Activated T-cell treated with anti-CD3 and anti-CD28 coated beads, Interleukin-2, amount 50 U/mL, for 4 hours (primary cell): ENCODE measurements at regions not wholly inside any gene's neighbourhood (a gene's known extent, or its start where the extent isn't known, plus 50 kb on each side); places are given as distances from the start of the nearest gene placed in this dataset.

Experiments
- ATAC-seq, 2 donors: fragments of 200-7000 bp; cut with Tn5 transposase; one replicate each; pipeline ENCODE4 v1.10.0; 2021
- DNase-seq: peaks from one replicate; pipeline ENCODE4 v3.0.0-alpha.2; 2020
- H3K27me3 Mint-ChIP-seq: one replicate; pipeline ENCODE4 v1.8.0; 2021; ENCODE audit warnings: low read depth, mixed read lengths
- H3K36me3 Mint-ChIP-seq: one replicate; pipeline ENCODE4 v1.8.0; 2022; ENCODE audit warnings: mixed read lengths; ENCODE audit not compliant: insufficient read depth
- H3K4me1 Mint-ChIP-seq: one replicate; pipeline ENCODE4 v1.8.0; 2021; ENCODE audit warnings: low read depth, mixed read lengths
- H3K4me3 Mint-ChIP-seq: one replicate; pipeline ENCODE4 v1.8.0; 2021; ENCODE audit warnings: mild to moderate bottlenecking, moderate library complexity, mixed read lengths
- H3K9me3 Mint-ChIP-seq: one replicate; pipeline ENCODE4 v1.8.0; 2021; ENCODE audit warnings: mixed read lengths

DNA sequence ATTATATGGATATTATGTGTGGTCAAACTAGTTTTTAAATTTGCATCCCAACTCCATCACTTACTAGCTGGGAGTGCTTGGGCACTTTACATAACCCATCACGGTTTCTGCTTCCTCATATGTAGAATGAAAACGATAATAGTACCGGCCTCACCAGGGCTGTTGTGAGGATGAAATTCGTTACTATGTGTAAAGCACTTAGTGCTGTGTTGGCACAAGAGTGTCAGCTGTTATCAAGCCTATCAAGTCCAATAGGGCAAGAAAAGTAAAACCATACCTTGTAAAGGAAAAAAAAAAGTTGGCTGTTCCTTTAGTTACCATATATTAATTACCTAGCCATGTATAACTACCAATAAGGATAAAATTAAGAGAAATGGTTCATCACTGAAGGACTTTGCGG, 65.4 kb downstream of the TET3 start:
- no peaks in the 10 kb centered on the region for H3K9me3 Mint-ChIP-seq
- DNase-seq: no peak

DNA sequence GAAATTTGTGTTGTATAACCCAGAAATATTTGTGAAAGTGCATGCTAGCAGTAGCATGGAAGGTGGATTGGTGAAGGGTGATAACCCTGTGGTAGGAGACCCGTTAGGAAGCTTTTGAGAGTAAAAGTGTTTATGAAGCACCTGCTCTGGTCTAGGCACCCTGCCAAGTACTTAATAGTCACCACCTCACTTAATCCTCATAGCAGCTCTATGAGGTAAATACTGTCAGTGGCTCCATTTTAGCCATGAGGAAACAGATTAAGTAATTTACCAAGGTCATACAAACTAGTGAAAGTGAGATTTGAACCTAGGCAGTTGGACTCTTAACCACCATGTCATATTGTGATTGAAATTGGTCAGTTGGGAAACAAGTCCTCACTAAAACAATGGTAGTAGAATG, 66.8 kb downstream of the TET3 start:
- Mint-ChIP-seq H3K27me3 (no peaks in the 10 kb centered on the region), H3K9me3 (no peaks in the 10 kb centered on the region), H3K4me1 (peaks cover 44% of the 10 kb centered on the region), H3K36me3 (peaks cover 26% of the 10 kb centered on the region), H3K4me3 (no peak overlapping the region)
- no peak for DNase-seq
- ATAC-seq: no peak

More for the DNA sequence above, 65.4 kb downstream of the TET3 start:
- Mint-ChIP-seq H3K27me3 (no peaks in the 10 kb centered on the region), H3K4me1 (peaks cover 44% of the 10 kb centered on the region), H3K4me3 (no peak overlapping the region), H3K36me3 (peaks cover 24% of the 10 kb centered on the region)
- no peak for ATAC-seq

DNA sequence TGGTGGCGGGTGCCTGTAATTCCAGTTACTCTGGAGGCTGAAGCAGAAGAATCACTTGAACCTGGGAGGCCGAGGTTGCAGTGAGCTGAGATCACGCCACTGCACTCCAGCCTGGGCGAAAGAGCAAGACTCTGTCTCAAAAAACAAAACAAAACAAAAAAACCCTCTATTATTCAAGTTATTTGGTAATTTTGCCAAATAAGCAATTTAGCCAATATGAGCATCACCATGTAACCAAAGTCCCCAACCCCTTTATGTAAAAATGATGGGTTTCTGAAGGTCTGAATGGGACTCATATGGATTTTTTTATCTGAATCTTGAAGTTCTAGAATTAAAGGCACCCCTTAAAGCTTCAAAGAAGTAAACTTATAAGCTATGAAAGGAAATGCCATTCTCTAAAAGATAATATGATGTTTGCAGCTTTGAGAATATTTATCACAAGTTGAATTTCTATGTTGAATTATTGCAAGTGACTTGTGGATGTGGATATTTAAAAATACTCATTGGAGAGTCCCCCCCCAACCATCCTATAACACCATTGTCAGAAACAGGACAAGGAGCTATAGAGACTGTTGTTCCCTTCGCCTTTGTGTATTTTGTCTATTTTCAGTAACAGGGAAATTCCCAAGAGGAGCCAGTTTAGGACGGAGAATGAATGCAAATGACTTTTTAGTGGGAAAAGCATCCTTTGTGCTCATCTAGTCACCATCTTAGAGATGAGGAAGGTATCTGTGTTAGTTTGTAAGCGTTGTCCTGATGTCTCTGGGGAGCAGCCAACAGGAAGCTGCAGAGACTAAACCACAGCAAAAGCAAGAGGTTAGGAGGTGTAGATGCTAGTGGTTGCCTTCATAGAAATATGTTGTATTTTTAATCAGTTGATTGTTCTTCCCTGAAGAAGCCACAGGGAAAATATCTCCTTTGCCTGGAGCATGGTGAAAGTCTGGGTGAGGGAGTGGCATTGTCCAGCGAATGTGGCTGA, 68.3 kb downstream of the TET3 start:
- Mint-ChIP-seq H3K4me1 (peaks cover 44% of the 10 kb centered on the region), H3K4me3 (peak overlapping the region; percentile 17)
- ATAC-seq: no peak

GRCh38 chr2:74053959-74054715, 69.4 kb downstream of the TET3 start:
- H3K4me3 Mint-ChIP-seq: no peak overlapping the region

More for the DNA sequence above, 68.3 kb downstream of the TET3 start:
- DNase-seq: no peak
- Mint-ChIP-seq H3K36me3 (peaks cover 21% of the 10 kb centered on the region), H3K27me3 (no peaks in the 10 kb centered on the region), H3K9me3 (no peaks in the 10 kb centered on the region)

DNA sequence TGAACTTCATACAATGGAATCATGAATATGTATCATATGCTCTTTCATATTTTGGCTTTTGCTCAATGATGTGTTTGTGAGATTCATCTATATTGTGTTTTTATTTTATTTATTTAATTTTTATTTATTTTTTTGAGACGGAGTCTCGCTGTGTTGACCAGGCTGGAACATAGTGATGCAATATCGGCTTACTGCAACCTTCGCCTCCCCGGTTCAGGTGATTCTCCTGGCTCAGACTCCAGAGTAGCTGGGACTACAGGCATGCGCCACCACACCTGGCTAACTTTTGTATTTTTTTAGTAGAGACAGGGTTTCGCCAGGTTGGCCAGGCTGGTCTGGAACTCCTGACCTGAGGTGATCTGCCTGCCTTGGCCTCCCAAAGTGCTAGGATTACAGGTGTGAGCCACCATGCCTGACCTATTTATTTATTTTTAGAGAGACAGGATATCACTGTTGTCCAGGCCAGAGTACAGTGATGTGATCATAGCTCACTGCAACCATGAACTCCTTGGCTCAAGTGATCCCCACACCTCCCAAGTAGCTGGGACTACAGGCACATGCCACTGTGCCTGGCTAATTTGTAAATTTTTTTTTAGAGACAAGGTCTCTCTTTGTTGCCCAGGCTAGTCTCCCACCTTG, 74.5 kb downstream of the TET3 start:
- H3K36me3 Mint-ChIP-seq: peaks cover 26% of the 10 kb centered on the region
- no peaks in the 10 kb centered on the region for H3K27me3 Mint-ChIP-seq
- DNase-seq (no peak), ATAC-seq (no peak)
- peaks cover 7% of the 10 kb centered on the region for H3K4me1 Mint-ChIP-seq
- no peaks in the 10 kb centered on the region for H3K9me3 Mint-ChIP-seq
- no peak overlapping the region for H3K4me3 Mint-ChIP-seq

More at GRCh38 chr2:74053959-74054715, 69.4 kb downstream of the TET3 start:
- Mint-ChIP-seq H3K27me3 (no peaks in the 10 kb centered on the region), H3K9me3 (no peaks in the 10 kb centered on the region), H3K4me1 (peaks cover 39% of the 10 kb centered on the region), H3K36me3 (peaks cover 16% of the 10 kb centered on the region)
- ATAC-seq (no peak), DNase-seq (no peak)

- no peaks in the 10 kb centered on the region for H3K9me3 Mint-ChIP-seq
- no peak overlapping the region for H3K4me3 Mint-ChIP-seq
- H3K4me1 Mint-ChIP-seq: peaks cover 4% of the 10 kb centered on the region
- H3K27me3 Mint-ChIP-seq: no peaks in the 10 kb centered on the region
- ATAC-seq (no peak), DNase-seq (no peak)
- H3K36me3 Mint-ChIP-seq: peaks cover 24% of the 10 kb centered on the region
Measured at GRCh38 chr2:74063486-74063885, 78.8 kb downstream of the TET3 start.

DNA sequence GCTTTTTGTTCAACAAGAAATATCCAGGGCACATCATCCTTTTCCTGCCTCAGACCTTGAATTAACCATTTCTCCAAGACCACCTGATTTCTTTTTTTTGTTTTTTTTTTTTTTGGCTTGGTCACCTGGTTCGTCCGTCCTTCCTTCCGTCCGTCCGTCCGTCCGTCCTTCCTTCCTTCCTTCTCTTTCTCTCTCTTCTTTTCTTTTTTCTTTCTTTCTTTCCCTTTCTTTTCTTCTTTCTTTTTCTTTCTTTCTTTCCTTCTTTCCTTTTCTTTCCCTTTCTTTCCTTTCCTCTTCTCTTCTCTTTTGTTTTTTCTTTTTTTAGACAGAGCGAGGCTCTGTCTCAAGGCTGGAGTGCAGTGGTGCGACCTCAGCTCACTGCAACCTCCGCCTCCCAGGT, 80.7 kb downstream of the TET3 start:
- ATAC-seq (no peak), DNase-seq (no peak)
- peaks cover 6% of the 10 kb centered on the region for H3K4me1 Mint-ChIP-seq
- H3K27me3 Mint-ChIP-seq: no peaks in the 10 kb centered on the region
- no peak overlapping the region for H3K4me3 Mint-ChIP-seq
- H3K9me3 Mint-ChIP-seq: no peaks in the 10 kb centered on the region
- peaks cover 26% of the 10 kb centered on the region for H3K36me3 Mint-ChIP-seq

DNA sequence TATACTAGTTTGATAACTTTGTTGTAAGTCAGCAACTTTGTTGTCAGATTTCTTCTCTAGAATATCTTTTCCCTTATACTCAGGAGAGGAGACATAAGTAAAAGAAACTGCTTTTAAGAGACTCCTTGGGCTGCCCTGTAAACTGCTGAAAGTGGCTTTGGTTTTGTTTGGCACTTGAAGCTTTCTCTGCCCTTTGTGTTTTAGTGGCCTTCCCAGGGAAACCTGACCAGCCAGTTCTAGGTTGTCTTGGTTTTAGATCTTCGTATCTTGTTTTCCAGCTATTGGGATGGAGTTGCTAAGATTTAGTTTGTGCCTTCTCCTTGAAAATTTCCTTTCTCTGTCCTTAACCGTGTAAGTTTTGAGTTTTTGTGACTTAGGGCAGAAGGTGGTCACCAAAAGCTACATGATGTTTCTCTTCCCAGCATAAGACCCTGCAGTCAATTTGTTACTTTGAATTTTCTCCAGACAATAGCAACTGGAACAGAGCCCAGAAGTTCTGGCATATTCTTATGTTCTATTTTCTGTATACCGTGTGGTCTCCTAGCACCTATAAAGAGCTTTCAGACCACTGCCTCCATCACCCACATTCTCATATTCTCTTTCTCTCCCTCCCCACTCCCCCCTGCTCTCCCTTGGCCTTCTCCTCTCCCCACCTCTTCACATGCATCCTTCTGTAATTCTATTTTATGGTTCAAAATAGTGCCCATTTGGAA, 81.1 kb downstream of the BOLA3 start:
- peaks cover 6% of the 10 kb centered on the region for H3K4me1 Mint-ChIP-seq
- no peak for DNase-seq
- no peak overlapping the region for H3K4me3 Mint-ChIP-seq
- H3K9me3 Mint-ChIP-seq: no peaks in the 10 kb centered on the region
- no peaks in the 10 kb centered on the region for H3K27me3 Mint-ChIP-seq
- ATAC-seq: no peak
- peaks cover 27% of the 10 kb centered on the region for H3K36me3 Mint-ChIP-seq

GRCh38 chr2:74067221-74067747, 80.4 kb downstream of the BOLA3 start:
- H3K4me1 Mint-ChIP-seq: peaks cover 6% of the 10 kb centered on the region
- no peak overlapping the region for H3K4me3 Mint-ChIP-seq
- DNase-seq (no peak), ATAC-seq (no peak)
- no peaks in the 10 kb centered on the region for H3K27me3 Mint-ChIP-seq
- H3K36me3 Mint-ChIP-seq: peaks cover 30% of the 10 kb centered on the region
- no peaks in the 10 kb centered on the region for H3K9me3 Mint-ChIP-seq

DNA sequence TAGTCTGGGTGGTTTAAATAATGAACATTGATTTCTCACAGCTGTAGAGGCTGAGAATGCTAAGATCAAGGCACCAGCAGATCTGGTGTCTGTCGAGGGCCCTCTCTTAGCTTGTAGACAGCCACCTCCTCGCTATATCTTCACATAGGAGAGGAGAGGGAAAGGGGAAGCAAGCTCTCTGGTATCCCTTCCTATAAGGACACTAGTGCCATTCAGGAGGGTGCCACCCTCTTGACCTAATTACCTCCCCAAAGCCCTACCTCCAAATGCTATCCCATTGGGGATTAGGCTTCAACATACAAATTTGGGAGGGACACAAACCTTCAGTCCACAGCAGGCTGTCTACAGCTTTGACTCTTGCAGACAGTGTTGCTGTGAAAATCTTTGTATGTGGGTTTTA, 76.7 kb downstream of the BOLA3 start:
- H3K4me1 Mint-ChIP-seq: peaks cover 12% of the 10 kb centered on the region
- H3K27me3 Mint-ChIP-seq: no peaks in the 10 kb centered on the region
- no peaks in the 10 kb centered on the region for H3K9me3 Mint-ChIP-seq
- ATAC-seq (no peak), DNase-seq (no peak)
- peaks cover 42% of the 10 kb centered on the region for H3K36me3 Mint-ChIP-seq
- no peak overlapping the region for H3K4me3 Mint-ChIP-seq

DNA sequence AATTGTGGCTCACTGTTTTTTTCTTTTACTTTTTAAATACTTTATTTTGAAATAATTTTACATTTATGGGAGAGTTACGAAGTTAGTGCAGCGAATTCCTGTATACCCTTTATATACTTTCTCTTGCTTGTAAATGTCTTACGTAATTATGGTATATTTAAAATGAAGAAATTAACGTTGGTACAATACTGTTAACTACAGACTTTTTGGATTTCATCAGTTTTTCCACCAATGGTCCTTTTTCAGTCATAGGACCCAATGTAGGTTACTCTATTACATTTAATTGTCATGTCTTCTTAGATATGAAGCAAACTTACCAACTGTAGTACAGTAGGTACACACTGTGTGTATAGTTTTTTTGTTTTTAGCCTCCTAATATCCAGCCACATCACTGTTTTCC, 76.3 kb downstream of the BOLA3 start:
- Mint-ChIP-seq H3K4me1 (peaks cover 12% of the 10 kb centered on the region), H3K4me3 (no peak overlapping the region), H3K27me3 (no peaks in the 10 kb centered on the region), H3K36me3 (peaks cover 45% of the 10 kb centered on the region), H3K9me3 (no peaks in the 10 kb centered on the region)
- DNase-seq (no peak), ATAC-seq (no peak)

DNA sequence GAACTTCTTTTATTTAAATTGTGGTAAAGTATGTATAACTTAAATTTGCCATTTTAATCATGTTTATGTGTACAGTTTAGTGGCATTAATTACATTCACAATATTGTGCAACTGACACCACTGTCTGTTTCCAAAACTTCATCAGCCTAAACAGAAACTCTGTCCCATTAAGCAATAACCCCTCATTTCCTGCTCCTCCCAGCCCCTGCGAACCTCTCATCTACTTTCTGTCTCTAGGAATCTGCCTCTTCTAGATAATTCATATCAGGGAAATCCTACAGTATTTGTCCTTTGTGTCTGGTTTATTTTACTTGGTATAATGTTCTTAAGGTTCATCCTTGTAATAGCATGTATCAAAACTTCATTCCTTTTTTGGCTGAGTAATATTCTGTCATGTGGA, 75.1 kb downstream of the BOLA3 start:
- no peaks in the 10 kb centered on the region for H3K27me3 Mint-ChIP-seq
- ATAC-seq (no peak), DNase-seq (no peak)
- peaks cover 9% of the 10 kb centered on the region for H3K4me1 Mint-ChIP-seq
- H3K36me3 Mint-ChIP-seq: peaks cover 40% of the 10 kb centered on the region
- H3K9me3 Mint-ChIP-seq: no peaks in the 10 kb centered on the region
- H3K4me3 Mint-ChIP-seq: no peak overlapping the region

GRCh38 chr2:74074487-74074886, 73.2 kb downstream of the BOLA3 start:
- ATAC-seq (no peak), DNase-seq (no peak)
- no peaks in the 10 kb centered on the region for H3K9me3 Mint-ChIP-seq
- H3K4me3 Mint-ChIP-seq: no peak overlapping the region
- peaks cover 9% of the 10 kb centered on the region for H3K4me1 Mint-ChIP-seq
- H3K27me3 Mint-ChIP-seq: no peaks in the 10 kb centered on the region
- H3K36me3 Mint-ChIP-seq: peaks cover 37% of the 10 kb centered on the region

GRCh38 chr2:74076074-74076470, 71.6 kb downstream of the BOLA3 start:
- Mint-ChIP-seq H3K4me3 (no peak overlapping the region), H3K36me3 (peaks cover 32% of the 10 kb centered on the region), H3K4me1 (peaks cover 6% of the 10 kb centered on the region), H3K9me3 (no peaks in the 10 kb centered on the region), H3K27me3 (no peaks in the 10 kb centered on the region)
- DNase-seq (no peak), ATAC-seq (no peak)
